HG03521 (cell line): ENCODE measurements at regions not wholly inside any gene's neighbourhood (a gene's known extent, or its start where the extent isn't known, plus 50 kb on each side); places are given as distances from the start of the nearest gene placed in this dataset.
"Not testable (repeated sequence)": the region's sequence is repeated elsewhere in the genome, so short reads cannot be mapped to it uniquely, and the experiment has no call there.

ENCODE experiments used
- ATAC-seq: cut with Tn5 transposase; IDR thresholded peaks from one replicate; pipeline ENCODE4 v1.9.1; 2021; ENCODE audit warnings: mild to moderate bottlenecking, moderate library complexity; ENCODE audit not compliant: unreplicated experiment

DNA sequence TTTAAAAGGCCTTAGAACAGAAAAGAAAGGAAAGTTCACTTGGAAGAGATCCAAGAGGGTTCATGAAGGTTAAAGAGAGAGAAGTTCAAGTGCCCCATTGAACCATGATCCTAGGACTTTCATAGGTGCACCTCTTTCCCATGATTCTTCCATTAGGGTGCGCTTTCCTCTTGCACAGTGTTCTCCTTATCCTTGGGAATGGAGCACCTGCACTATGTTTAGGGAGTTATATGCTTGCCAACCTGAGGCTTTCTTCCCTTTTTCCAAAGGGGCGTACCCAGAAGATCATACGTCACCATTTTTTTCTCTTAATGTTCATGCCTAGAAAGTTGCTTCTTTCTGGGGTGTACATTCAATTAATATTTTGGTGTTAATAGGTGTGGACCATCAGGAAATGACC, 908.0 kb upstream of the SORCS1 start:
- ATAC-seq = no peak

DNA sequence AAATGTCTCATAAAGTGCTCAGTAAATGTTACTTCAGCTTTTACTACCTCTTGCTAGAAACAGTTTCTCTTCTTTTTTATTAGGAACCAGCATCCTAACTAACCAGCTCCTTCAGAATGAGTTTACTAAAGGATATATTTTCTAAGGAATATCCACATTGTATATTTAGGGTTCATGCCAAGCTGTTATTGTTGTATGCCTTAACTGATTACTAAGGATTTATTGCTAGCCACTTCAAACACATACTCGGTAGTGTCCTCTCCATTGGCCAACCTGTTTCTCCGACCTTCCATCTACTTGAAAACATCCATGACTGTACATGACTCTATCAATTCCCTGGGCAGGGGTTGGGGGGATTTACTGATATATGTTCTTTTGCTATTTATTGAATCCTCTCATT, 906.3 kb upstream of the SORCS1 start:
- ATAC-seq = no peak

DNA sequence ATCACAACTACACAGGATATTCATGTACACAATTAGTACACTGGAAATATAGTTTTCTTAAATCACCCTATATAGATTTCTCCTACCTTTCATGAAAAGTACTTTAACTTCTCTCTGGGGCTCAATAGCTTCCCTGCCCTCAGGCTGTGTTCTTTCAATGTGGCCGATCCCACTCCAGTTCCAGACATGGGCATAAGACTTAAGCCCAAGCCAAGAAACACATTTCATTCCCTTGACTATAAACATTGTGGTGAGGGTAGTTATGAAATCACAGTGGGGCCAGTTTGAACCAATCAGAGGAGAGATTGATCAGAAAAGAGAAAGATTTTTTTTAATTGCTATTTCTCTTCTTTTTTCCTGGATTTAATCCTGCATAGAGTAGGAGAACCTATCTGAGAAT, 904.6 kb upstream of the SORCS1 start:
- ATAC-seq = no peak

DNA sequence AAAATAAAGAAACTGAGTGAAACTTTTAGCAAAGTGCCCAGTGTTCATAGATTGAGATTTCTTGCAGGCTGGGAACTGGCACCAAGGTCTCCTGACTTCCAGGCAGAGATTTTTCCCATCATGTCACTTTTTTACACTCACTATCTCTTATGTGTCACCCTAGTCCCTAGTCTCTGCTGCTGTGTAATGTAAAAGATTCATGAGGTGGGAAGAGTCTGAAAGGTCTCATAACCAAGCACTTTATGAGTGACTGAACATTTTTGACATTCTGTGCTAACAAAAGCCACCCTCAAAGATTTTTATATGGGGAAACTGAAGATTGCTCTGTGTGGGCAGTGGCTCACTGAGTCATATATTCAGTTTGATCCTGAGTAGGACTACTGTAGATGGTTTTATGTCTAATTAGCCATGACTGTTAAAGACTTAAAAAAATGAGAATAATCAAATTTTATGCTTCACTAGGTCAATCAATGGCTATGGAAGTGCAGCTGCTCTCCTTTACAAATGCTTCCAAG, 900.3 kb upstream of the SORCS1 start:
- no peak for ATAC-seq

DNA sequence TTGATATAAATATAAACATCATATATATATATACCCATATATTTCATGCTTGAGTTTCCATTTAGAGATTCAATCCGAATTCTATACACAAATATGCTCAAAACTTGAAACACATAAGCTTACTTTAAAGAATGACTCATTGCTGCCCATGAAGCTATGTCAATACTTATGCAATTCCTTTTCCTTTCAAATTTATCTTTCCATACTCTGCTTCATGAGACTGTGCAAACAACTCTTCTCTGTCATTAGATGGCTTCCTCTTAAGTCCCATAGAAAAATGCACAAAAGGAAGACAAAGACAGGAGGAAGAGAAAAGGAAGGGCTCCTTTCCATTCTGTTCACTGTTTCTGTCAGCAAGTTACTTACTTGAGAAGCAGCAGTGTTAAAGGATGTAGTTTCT, 895.7 kb upstream of the SORCS1 start:
- no peak for ATAC-seq

DNA sequence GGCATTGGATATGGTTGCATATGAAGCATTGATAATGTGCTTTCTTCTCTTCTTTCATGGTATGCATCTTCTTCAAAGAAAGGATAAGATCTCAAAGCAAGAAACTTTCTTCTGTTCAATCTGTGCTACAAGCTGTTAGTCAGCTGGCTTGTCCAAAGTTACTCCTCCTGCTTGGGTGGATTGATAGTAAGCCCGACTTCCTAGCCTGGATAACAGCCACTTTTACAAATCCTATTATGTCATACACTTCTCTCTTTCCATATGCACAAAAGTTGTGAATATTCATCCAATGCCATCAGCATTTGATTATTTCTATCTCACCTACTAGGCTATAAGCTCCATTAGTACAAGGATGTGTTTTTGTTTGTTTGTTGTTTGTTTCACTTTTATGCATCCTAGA, 891.0 kb upstream of the SORCS1 start:
- no peak for ATAC-seq

DNA sequence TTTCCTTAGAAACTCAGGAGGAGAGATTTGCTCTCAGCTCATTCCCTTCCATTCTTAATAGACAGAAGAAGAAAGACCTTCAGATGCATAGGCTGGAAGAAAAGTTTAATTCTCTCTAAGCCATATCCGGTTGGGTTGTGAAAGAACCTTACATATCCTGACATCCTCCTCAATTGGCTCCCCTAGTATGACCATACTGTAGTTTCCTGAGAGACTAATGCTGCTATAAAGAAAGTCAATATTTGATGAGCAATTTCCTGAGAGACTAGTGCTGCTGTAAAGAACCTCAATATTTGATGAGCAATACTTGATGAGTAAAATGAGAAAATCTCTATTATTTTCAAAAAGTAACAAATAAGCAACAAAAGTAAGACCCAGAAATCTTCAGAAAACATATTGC, 888.5 kb upstream of the SORCS1 start:
- ATAC-seq = no peak

DNA sequence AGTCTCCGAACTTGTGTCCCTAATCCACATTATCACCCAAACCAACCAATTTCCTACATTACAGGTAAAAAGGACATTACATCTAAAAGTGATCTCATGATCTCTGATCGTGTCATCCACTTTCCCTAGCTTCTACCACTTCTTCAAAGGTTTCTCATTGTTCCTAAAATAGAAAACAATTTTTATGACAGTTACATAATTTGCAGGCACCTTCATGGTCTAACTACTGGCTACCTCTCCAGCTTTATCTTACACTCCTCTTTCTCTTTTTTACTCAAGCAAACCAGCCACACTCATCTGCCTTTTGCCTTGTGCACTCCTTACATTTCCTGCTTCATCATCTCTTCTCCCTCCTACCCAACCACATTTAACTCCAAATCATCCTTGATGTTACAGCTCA, 886.7 kb upstream of the SORCS1 start:
- ATAC-seq = no peak

DNA sequence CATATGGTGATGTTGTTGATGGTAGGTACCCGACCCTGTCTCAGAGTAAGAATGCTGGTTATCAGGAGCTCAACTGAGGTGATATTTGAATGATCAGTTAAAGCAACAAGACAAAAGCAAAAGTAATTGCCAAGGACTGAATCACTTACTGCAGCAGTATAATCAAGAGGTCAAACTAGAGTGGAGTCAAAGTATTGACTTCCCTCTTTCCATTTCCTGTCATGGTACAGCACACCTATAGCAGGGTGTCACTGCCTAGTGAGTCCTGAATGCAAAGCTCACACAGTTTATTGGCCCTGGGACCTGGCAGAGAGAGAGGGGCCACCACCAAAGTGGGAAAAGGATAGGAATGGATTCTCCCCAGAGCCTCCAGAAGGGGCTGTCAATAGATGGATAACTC, 886.1 kb upstream of the SORCS1 start:
- no peak for ATAC-seq

DNA sequence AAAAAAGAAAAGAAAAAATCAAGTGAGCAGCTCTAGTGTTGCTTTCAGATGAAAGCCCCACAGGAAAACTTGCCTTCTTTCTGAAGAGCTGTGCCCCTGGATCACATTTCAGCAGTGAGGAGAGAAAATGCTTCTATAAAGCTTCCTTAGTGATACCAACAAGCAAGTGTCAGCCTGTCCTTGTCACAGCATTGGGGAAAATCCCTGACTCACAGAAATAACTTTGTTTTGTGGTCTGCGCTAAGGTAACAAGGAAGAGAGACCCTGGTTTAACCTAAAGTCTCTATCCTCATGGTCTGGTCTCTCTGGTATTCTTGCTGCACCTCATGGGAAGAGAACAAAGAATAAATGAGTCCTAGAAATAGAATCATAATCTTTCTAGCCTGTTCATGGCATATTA, 885.2 kb upstream of the SORCS1 start:
- no peak for ATAC-seq

DNA sequence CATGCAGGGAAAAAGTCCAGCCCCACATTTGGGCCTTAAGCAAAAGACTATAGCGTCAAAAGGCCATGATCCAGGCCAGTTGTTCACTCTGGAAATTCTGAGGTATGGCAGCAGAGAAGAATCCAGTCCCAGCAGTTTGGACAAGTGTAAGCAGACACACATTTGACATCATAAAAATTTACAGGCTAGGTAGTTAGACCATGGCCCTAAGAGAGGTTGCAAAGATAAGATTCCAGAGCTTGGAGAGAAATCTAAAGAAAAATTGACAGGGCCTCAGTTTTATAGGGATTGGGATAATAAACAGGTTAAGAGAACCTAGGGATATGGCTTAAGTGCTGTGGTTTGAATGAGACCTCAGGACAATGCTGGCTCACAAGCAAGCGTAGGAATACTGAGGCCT, 884.4 kb upstream of the SORCS1 start:
- no peak for ATAC-seq

DNA sequence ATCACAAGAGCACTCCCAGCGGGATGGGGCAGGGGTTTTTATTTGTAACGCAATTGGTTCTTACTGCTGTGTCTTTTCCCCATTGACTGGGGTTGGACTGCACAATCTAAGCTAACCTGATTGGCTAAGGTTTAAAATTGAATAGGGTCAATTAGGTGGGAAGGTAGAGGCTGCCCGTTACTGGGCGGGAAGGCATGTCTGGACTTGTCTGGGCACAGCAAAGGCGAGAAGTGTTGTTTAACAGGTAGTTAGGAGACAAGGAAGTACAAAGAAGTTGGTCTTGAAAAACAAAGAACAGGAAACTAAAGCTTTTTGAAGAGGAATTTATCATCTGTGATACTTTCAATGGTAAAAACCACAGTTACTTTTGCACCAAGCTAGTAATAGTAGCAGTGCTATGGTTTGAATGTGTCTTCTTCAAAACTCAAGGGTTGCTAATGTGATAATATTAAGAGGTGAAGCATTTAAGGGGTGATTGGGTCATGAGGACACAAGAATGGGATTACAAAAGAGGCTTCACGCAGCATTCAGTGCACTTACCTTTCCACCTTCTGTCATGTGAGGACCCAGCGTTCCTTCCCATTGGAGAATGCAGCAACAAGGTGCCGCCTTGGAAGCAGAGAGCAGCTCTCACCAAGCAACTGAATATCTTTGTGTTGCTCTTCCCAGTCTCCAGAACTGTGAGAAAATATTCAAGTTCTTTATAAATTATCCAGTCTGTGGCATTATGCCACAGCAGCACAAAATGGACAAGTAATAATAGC, 875.5 kb upstream of the SORCS1 start:
- no peak for ATAC-seq

DNA sequence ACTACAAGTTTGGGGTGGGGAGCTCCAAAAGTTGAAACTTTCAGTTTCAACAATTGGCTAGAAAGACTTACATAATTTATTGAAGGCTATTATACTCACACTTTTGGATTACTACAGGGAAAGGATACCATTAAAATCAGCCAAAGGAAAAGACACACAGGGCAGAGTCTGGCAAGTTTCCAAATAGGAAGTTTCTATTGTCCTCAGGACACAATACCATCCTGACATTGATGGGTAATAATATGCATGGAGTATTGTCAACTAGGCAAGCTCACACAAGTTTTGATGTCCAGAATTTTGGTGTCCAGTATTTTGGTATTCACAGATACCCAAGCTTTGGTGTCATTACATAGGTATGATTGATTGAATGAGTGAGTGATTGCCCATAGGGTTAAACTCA, 872.6 kb upstream of the SORCS1 start:
- no peak for ATAC-seq

DNA sequence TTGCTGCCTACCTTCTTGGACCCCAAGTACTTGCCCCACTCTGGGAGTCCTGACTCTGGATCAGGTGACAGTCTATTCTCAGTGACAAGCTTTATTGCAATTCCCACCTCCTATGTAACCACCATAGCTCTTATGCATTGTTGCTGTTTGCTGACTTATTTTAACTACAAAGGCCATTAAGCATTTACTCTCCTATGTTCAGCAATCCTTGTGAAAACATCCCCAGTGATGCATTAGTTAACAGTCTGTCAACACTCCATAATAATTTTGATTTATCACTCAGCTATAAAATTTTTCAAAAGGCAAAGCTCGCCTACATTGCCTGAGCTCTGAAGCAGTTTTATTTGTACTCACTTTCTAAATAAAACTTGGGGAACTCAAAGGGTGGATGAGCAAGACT, 871.8 kb upstream of the SORCS1 start:
- no peak for ATAC-seq

DNA sequence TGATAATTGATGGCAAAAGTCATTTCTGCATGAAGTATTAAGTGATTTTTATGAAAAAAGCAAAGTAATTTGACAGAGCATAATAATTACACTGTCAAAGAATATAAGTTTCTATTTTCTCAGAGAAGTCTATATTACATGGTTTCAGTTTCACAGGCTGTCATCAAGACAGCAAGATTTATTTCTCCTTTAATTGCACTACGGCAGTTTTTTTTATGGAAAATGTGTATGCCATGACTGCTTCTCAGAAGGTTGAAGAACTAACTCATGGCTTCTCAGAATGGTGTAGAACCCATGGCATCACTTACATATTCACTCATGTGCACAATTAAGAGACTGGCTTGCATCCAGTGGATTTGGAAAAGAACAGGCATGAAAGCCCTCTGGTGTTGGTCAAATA, 870.3 kb upstream of the SORCS1 start:
- no peak for ATAC-seq

DNA sequence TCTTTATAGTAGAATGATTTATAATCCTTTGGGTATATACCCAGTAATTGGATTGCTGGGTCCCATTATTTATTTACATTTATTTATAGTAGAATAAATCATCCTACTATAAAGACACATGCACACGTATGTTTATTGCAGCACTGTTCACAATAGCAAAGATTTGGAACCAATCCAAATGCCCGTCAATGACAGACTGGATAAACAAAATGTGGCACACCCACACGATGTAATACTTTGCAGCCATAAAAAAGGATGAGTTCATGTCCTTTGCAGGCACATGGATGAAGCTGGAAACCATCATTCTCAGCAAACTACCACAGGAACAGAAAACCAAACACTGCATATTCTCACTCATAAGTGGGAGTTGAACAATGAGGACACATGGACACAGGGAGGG, 869.0 kb upstream of the SORCS1 start:
- ATAC-seq = not testable (repeated sequence)

DNA sequence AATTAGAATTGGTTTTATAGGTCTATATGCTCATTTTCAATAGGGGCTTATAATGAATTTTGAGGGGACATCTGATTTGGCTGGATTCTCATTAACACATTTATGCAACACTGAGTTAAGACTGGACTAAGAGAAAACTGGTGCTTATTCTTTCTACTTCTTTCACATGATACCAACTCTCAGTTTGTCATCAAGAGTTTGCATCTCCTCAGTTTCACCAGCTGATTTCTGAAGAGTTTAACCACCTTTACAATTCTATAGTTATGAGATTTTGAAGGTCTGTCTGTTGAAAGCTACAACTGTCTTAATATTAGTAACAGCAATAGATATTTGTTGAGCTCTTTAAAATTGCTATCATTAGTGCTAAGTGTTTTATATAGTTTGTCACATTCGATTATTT, 867.0 kb upstream of the SORCS1 start:
- ATAC-seq = no peak

DNA sequence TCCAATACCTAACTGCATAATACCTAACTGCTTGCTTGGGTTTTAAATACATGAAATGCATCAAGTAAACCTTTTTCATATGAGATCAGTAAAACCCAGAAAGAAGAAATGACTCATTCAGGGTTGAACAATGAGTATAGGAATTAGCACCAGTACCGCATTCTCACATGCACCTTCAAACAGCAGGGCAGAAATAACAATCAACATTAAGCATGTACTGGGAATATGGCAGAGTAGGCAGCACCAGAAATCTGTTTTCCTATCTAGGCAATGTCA, 850.3 kb upstream of the SORCS1 start:
- no peak for ATAC-seq

DNA sequence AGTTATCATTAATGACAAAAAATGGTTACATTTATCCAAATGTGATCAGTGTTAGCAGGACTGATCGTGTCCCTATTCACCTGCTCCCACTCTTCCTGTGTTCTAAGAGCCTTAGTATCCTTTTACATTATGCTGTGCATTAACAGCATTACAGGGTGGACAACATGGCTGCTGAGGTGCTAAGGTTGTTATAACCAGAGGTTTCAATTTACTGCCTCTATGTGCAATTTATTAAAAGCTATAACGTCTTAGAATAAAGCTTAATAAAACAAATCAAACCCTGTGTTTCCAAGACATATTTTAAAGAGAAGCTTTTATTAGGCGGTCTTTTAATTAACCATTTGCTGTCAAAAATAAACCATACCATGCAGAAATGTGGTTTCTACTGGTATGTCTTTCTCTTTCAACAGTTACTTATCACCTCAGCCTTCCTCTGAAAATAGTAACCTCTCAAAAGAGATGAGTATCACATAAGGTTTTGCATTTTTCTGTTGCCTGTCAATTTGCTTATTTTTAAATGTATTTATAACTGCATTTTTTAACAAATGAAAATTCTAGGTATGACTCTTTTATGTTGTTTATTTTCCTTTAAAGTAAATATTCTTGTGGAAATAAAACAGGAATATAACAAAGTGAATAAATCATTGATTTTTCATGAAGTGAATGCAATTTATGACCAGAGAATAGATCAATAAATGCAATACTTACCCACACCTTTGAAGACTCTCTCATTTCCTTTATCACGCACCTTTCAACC, 849.8 kb upstream of the SORCS1 start:
- no peak for ATAC-seq

DNA sequence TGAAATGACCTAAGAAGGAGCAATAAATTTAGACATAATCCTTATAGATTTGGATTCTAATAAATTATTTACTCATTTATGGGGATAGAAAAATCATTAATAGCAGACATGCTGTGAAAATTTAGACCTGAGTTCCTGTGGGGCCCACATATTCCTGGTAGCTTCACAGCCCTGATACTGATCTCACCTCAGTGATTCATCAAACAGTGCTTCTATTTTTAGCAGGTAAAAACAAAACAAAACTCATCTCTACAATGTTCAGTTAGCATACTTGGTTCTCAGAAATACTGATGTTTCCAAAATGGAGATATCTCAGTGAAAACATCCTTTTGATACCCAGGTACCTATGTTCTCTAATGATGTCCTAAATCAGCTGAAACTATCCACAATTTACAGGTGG, 841.1 kb upstream of the SORCS1 start:
- ATAC-seq = no peak

DNA sequence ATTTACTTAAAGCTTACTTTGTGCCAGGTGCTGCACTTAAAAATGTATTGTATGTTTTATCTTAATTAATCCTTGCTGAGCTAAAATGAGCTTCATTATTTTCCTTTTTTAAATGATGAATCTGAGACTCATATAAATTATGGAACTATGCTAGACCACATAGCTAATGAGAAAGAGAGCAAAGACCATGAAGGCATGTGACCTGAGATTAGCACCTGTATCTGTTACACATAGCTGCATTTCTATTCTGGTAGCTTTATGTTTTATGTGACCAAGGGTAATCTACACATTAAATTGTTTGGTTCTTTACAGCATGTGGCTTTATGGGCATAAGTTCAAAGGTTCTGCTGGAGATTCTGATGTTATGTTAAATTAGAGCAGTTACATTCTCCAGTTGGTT, 839.1 kb upstream of the SORCS1 start:
- ATAC-seq = no peak

DNA sequence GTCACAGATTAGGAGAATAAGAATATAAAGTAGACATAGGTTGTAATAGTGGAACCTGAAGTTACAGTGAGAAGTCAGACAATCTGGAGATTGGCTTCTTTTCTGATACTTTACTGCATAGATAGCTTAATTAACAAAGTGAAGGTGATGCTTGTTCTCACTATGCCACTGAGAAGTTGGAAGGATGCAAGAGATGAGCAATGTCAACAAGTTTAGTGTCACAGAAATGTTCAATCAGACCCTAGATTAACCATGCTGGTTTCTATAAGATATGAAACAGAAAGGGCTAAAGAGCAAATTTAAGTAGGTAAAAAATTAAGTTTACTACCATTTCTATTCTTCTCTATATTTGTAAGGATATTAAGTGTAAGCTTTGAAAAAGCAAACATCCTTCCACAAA, 838.6 kb upstream of the SORCS1 start:
- no peak for ATAC-seq

DNA sequence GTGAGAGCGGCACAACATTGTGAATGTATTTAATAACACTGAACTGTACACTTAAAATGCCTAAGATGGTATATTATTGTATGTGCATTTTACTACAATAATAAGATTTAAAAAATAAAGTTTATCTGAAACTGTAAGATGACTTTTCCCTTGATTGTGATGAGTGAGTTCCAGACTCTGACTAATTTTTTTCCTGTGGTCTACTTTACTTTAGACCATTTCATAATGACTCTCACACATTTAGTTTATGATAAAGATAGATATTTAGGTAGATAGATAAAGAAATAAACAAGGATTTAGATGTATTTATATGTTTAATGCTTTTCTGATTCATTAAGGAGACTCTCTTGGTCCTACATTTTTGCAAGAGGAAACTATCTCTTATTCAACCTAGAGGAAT, 835.9 kb upstream of the SORCS1 start:
- ATAC-seq = no peak
